ENCODE measurements at regions not wholly inside any gene's neighbourhood (a gene's known extent, or its start where the extent isn't known, plus 50 kb on each side); places are given as distances from the start of the nearest gene placed in this dataset.

DNA sequence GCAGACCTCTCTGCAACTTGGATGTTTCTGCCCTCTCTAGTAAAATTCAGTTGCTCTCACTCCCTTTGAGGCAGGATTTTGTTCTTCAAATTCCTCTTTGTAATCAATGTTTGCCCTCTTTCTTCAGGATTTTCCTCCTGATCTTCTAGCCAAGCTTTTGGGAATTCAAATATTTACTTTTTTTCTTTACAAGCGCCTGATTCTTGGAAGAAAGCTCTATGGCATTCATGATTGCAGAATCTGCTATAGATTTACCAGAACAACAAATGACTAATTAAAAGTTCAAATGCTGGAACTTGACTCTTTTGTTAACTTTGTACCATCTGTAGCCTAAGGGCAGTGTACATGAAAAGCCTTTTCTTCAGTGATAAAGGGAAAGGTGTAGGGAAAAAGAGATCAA lies 63.7 kb upstream of the SHISA6 start:
- no peak for TF ChIP-seq POLR2A (IDR thresholded peaks at IDR 0.05)
- TF ChIP-seq, protein P1, sequence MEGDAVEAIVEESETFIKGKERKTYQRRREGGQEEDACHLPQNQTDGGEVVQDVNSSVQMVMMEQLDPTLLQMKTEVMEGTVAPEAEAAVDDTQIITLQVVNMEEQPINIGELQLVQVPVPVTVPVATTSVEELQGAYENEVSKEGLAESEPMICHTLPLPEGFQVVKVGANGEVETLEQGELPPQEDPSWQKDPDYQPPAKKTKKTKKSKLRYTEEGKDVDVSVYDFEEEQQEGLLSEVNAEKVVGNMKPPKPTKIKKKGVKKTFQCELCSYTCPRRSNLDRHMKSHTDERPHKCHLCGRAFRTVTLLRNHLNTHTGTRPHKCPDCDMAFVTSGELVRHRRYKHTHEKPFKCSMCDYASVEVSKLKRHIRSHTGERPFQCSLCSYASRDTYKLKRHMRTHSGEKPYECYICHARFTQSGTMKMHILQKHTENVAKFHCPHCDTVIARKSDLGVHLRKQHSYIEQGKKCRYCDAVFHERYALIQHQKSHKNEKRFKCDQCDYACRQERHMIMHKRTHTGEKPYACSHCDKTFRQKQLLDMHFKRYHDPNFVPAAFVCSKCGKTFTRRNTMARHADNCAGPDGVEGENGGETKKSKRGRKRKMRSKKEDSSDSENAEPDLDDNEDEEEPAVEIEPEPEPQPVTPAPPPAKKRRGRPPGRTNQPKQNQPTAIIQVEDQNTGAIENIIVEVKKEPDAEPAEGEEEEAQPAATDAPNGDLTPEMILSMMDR (IDR thresholded peaks at IDR 0.05 in 4 of 5, conservative IDR thresholded peaks at IDR 0.05 in 1 of 5), result no peak

Measured in gastrocnemius medialis (tissue), 4 donors.